SK-N-SH (cell line): ENCODE measurements at regions not wholly inside any gene's neighbourhood (a gene's known extent, or its start where the extent isn't known, plus 50 kb on each side); places are given as distances from the start of the nearest gene placed in this dataset.

Experiments
- CTCF ChIA-PET: fragments of 300-600, 350-600 bp; formaldehyde crosslinking; extraction: SDS; loops from one replicate; lab custom pipeline; 2021; lab: Yijun Ruan, JAX
- POLR2A ChIA-PET: fragments of 350-600 bp; sonication (Branson Sonifier 250); formaldehyde crosslinking; extraction: SDS; loops from one replicate; lab custom pipeline; 2020; ENCODE audit warnings: antibody characterized with exemption, inconsistent platforms; lab: Yijun Ruan, JAX
- DNase-seq: peaks from one replicate; pipeline ENCODE4 v3.0.0; 2012
- H2AFZ ChIP-seq: fragments of 200-600 bp; sonication (generic); 2 replicates; pipeline ENCODE4 v1.8.1; 2016; ENCODE audit warnings: antibody characterized with exemption, mild to moderate bottlenecking, low read depth
- H3F3A ChIP-seq: fragments of 200-600 bp; sonication (generic); replicated peaks from 2 replicates; pipeline ENCODE3; 2016; ENCODE audit warnings: antibody characterized with exemption, mild to moderate bottlenecking; ENCODE audit not compliant: insufficient read depth
- H3K27ac ChIP-seq, 2 experiments: fragments of 200-500 bp in 1 of 2; fragments of 200-600 bp in 1 of 2; sonication (Bioruptor generic) in 1 of 2; sonication (generic), shearing (Covaris generic) in 1 of 2; 2 replicates each; pipeline versions ENCODE4 v1.5.1 to v1.6.1; 2014 to 2016; ENCODE audit warnings: low read depth in 2 of 2, inconsistent platforms in 1 of 2, low read length in 1 of 2, mild to moderate bottlenecking in 1 of 2, mixed read lengths in 1 of 2
- H3K27me3 ChIP-seq: fragments of 200-600 bp; sonication (generic), shearing (Covaris generic); 2 replicates; pipeline ENCODE4 v1.6.1; 2016; ENCODE audit warnings: mixed run types; ENCODE audit not compliant: insufficient read depth
- H3K36me3 ChIP-seq, 2 experiments: fragments of 200-500 bp in 1 of 2; fragments of 200-600 bp in 1 of 2; sonication (Bioruptor generic) in 1 of 2; sonication (generic) in 1 of 2; replicated peaks in 1 of 2; 2 replicates each; pipeline versions ENCODE3 to v1.5.1; 2014 to 2016; ENCODE audit warnings: low read length in 1 of 2, mild to moderate bottlenecking in 1 of 2; ENCODE audit not compliant: insufficient read depth in 2 of 2, control insufficient read depth in 1 of 2
- H3K4me1 ChIP-seq, 2 experiments: fragments of 200-500 bp in 1 of 2; fragments of 200-600 bp in 1 of 2; sonication (Bioruptor generic) in 1 of 2; sonication (generic), shearing (Covaris generic) in 1 of 2; 2 replicates each; pipeline versions ENCODE4 v1.5.1 to v1.6.1; 2014 to 2016; ENCODE audit warnings: low read depth in 1 of 2, low read length in 1 of 2, mixed run types in 1 of 2; ENCODE audit not compliant: insufficient read depth in 2 of 2, control insufficient read depth in 1 of 2
- H3K4me2 ChIP-seq: fragments of 200-600 bp; sonication (generic), shearing (Covaris generic); 2 replicates; pipeline ENCODE4 v1.6.1; 2017; ENCODE audit warnings: mixed run types
- H3K4me3 ChIP-seq, 2 experiments: fragments of 200-500 bp in 1 of 2; fragments of 200-600 bp in 1 of 2; sonication (Bioruptor generic) in 1 of 2; sonication (generic), shearing (Covaris generic) in 1 of 2; 2 replicates each; pipeline versions ENCODE4 v1.5.1 to v1.8.1; 2014 to 2016; ENCODE audit warnings: low read depth in 2 of 2, inconsistent platforms in 1 of 2, low read length in 1 of 2, mild to moderate bottlenecking in 1 of 2, mixed read lengths in 1 of 2, moderate library complexity in 1 of 2
- H3K79me2 ChIP-seq: fragments of 200-600 bp; sonication (generic); 2 replicates; pipeline ENCODE4 v1.8.1; 2017; ENCODE audit warnings: mild to moderate bottlenecking; ENCODE audit not compliant: insufficient read depth
- H3K9ac ChIP-seq: fragments of 200-600 bp; sonication (generic); 2 replicates; pipeline ENCODE4 v1.6.1; 2017; ENCODE audit warnings: mixed run types
- H3K9me2 ChIP-seq: fragments of 200-600 bp; sonication (generic); 2 replicates; pipeline ENCODE4 v1.6.1; 2017; ENCODE audit warnings: mixed run types
- H3K9me3 ChIP-seq: fragments of 200-600 bp; sonication (generic); 2 replicates; pipeline ENCODE4 v1.6.1; 2017; ENCODE audit warnings: mixed run types, mild to moderate bottlenecking, moderate library complexity
- H4K20me1 ChIP-seq: fragments of 200-600 bp; sonication (generic); 2 replicates; pipeline ENCODE4 v1.6.1; 2017; ENCODE audit warnings: mild to moderate bottlenecking, mixed run types; ENCODE audit not compliant: insufficient read depth
- CTCF ChIP-seq: fragments of 200-600 bp; sonication (generic); IDR thresholded peaks from 2 replicates; pipeline ENCODE4 v1.6.1; 2017; ENCODE audit warnings: antibody characterized with exemption, mild to moderate bottlenecking, moderate library complexity
- ELF1 ChIP-seq: IDR thresholded peaks from 2 replicates; pipeline ENCODE4 v1.4.0; 2012
- EP300 ChIP-seq, 2 experiments: IDR thresholded peaks; 2 replicates each; pipeline versions ENCODE4 v1.4.0 to v1.6.1; 2012; ENCODE audit warnings: borderline replicate concordance in 1 of 2, low read depth in 1 of 2, low read length in 1 of 2
- FOXM1 ChIP-seq: IDR thresholded peaks from 2 replicates; pipeline ENCODE4 v1.4.0; 2012; ENCODE audit warnings: low read depth, mild to moderate bottlenecking
- GATA2 ChIP-seq: sonication (generic); formaldehyde crosslinking; IDR thresholded peaks from 2 replicates; pipeline ENCODE4 v1.5.0; 2020; ENCODE audit warnings: mild to moderate bottlenecking, missing genetic modification reagents
- IRF3 ChIP-seq: fragments of 150-350 bp; IDR thresholded peaks from 2 replicates; pipeline ENCODE4 v1.6.1; 2016; ENCODE audit warnings: mild to moderate bottlenecking, low read depth, low read length
- RFX5 ChIP-seq: IDR thresholded peaks from 2 replicates; pipeline ENCODE4 v1.6.1; 2012; ENCODE audit warnings: mild to moderate bottlenecking, improper control_type of control experiment, low read length
- RXRA ChIP-seq: IDR thresholded peaks from 2 replicates; pipeline ENCODE4 v1.4.0; 2012; ENCODE audit warnings: low read depth, mild to moderate bottlenecking, borderline replicate concordance
- SIN3A ChIP-seq: IDR thresholded peaks from 2 replicates; pipeline ENCODE4 v1.6.1; 2012; ENCODE audit warnings: low read depth, mild to moderate bottlenecking, low read length, moderate library complexity, borderline replicate concordance
- TAF1 ChIP-seq: IDR thresholded peaks from 2 replicates; pipeline ENCODE4 v1.6.1; 2012; ENCODE audit warnings: low read depth, mild to moderate bottlenecking, low read length, moderate library complexity, borderline replicate concordance
- TCF12 ChIP-seq: IDR thresholded peaks from 2 replicates; pipeline ENCODE4 v1.4.0; 2012
- YY1 ChIP-seq: IDR thresholded peaks from 2 replicates; pipeline ENCODE4 v1.4.0; 2012; ENCODE audit warnings: low read depth, mild to moderate bottlenecking
- WGBS: methylation state at CpG from one replicate; pipeline ENCODE4 v1.1.6; 2017; ENCODE audit warnings: low lambda C conversion rate; 5-methylcytosine and 5-hydroxymethylcytosine counted together
- TF ChIP-seq, protein P1 (sequence below): fragments of 150-350 bp; IDR thresholded peaks from 2 replicates; pipeline ENCODE4 v1.6.1; 2017; ENCODE audit warnings: antibody characterized with exemption, low read length, low read depth, borderline replicate concordance

GRCh38 chr2:7816233-7816632 lies 865.6 kb upstream of the ID2 start:
- no peaks in the 10 kb centered on the region for H3K4me1 ChIP-seq
- TF ChIP-seq, protein P1, sequence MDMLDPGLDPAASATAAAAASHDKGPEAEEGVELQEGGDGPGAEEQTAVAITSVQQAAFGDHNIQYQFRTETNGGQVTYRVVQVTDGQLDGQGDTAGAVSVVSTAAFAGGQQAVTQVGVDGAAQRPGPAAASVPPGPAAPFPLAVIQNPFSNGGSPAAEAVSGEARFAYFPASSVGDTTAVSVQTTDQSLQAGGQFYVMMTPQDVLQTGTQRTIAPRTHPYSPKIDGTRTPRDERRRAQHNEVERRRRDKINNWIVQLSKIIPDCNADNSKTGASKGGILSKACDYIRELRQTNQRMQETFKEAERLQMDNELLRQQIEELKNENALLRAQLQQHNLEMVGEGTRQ = no peak
- TF ChIP-seq TAF1 (no peak), GATA2 (CRISPR knock-in tag) (no peak), YY1 (no peak), IRF3 (no peak), SIN3A (no peak), CTCF (no peak), FOXM1 (no peak), TCF12 (no peak), ELF1 (no peak)
- H3K27ac ChIP-seq = no peak overlapping the region
- ChIA-PET POLR2A (no interaction called here), CTCF (interaction anchor here (0.7 kb wide), 1 partner anchor 10 kb away, joined by 3 read pairs; no protein-coding TSS in a partner anchor)
- H3K9me2 ChIP-seq = no peaks in the 10 kb centered on the region
- H4K20me1 ChIP-seq = no peaks in the 10 kb centered on the region
- 86% methylated on average over 7 of the region's 7 CpGs for WGBS
- no peaks in the 10 kb centered on the region for H3K79me2 ChIP-seq
- H2AFZ ChIP-seq = no peak overlapping the region
- no peak for DNase-seq
- no peaks in the 10 kb centered on the region for H3F3A ChIP-seq
- no peak overlapping the region for H3K4me2 ChIP-seq
- H3K4me3 ChIP-seq = no peak overlapping the region
- no peaks in the 10 kb centered on the region for H3K27me3 ChIP-seq
- no peak overlapping the region for H3K9ac ChIP-seq
- no peaks in the 10 kb centered on the region for H3K36me3 ChIP-seq
- no peaks in the 10 kb centered on the region for H3K9me3 ChIP-seq

DNA sequence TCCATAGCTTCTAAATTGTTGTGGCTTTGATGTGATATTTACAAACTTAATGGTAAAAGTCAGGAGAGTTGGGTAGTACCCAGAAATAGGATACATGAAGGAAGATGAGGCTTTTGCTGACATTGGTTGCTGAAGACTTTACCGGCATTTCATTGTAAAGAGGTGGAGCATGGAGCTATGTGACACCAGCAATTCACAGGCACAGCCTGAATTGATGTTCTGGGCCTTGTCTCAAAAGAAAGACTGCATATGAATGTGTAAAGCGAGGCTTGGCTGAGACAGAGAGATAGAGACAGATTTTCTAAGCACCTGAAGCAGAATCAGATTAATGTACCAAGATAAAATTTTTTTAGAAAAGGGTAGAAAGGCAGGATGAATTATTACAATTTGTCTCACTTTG lies 864.9 kb upstream of the ID2 start:
- Histone ChIP-seq H3K4me3 (no peak overlapping the region), H3K4me1 (no peaks in the 10 kb centered on the region), H3K9me2 (no peaks in the 10 kb centered on the region), H2AFZ (no peak overlapping the region), H4K20me1 (no peaks in the 10 kb centered on the region), H3K36me3 (no peaks in the 10 kb centered on the region), H3K79me2 (no peaks in the 10 kb centered on the region), H3K9ac (no peak overlapping the region), H3K9me3 (no peaks in the 10 kb centered on the region), H3K4me2 (no peak overlapping the region), H3F3A (no peaks in the 10 kb centered on the region), H3K27me3 (no peaks in the 10 kb centered on the region), H3K27ac (no peak overlapping the region)
- TF ChIP-seq CTCF (no peak), RFX5 (no peak), RXRA (no peak), EP300 (IDR thresholded peaks at IDR 0.05; ENCODE audit: borderline replicate concordance in 1 of 2, low read depth in 1 of 2, low read length in 1 of 2) (no peak)
- CTCF ChIA-PET = interaction anchor here (0.6 to 0.7 kb wide), 2 partner anchors 9 to 35 kb away, joined by 3 read pairs; no protein-coding TSS in a partner anchor
- POLR2A ChIA-PET = no interaction called here
- 64% methylated on average over 2 of the region's 2 CpGs for WGBS
- DNase-seq = no peak
